D341Med (cell line): ENCODE measurements at regions not wholly inside any gene's neighbourhood (a gene's known extent, or its start where the extent isn't known, plus 50 kb on each side); places are given as distances from the start of the nearest gene placed in this dataset.

Source experiments
- DNase-seq: peaks from one replicate; pipeline ENCODE4 v3.0.0; 2012; ENCODE audit warnings: low spot score

- DNase-seq = no peak
Observed at GRCh38 chr9:71183251-71183650, 61.8 kb upstream of the TRPM3 start.

GRCh38 chr9:71179183-71179582 lies 57.8 kb upstream of the TRPM3 start:
- no peak for DNase-seq

GRCh38 chr9:71177901-71178300 lies 56.5 kb upstream of the TRPM3 start:
- no peak for DNase-seq

GRCh38 chr9:71171517-71171916 lies 50.1 kb upstream of the TRPM3 start:
- DNase-seq = no peak
